ES-I3 (cell line): ENCODE measurements at regions not wholly inside any gene's neighbourhood (a gene's known extent, or its start where the extent isn't known, plus 50 kb on each side); places are given as distances from the start of the nearest gene placed in this dataset.
"Not testable (repeated sequence)": the region's sequence is repeated elsewhere in the genome, so short reads cannot be mapped to it uniquely, and the experiment has no call there.

Source experiments
- H3K36me3 ChIP-seq: 2 replicates; pipeline ENCODE4 v1.6.1; 2013; ENCODE audit warnings: mild to moderate bottlenecking, low read length, control low read depth, moderate library complexity; ENCODE audit not compliant: insufficient read depth
- H3K4me1 ChIP-seq: 2 replicates; pipeline ENCODE4 v1.6.1; 2013; ENCODE audit warnings: mild to moderate bottlenecking, control low read depth, low read length; ENCODE audit not compliant: insufficient read depth
- H3K9ac ChIP-seq: 2 replicates; pipeline ENCODE4 v1.6.1; 2013; ENCODE audit warnings: low read depth, mild to moderate bottlenecking, low read length, moderate library complexity
- H3K9me3 ChIP-seq: 2 replicates; pipeline ENCODE4 v1.6.1; 2013; ENCODE audit warnings: mild to moderate bottlenecking, low read length, moderate library complexity; ENCODE audit not compliant: control insufficient read depth, insufficient read depth

- H3K4me1 ChIP-seq, result no peaks in the 10 kb centered on the region
- no peaks in the 10 kb centered on the region for H3K36me3 ChIP-seq
- no peak overlapping the region for H3K9ac ChIP-seq
- no peaks in the 10 kb centered on the region for H3K9me3 ChIP-seq
Measured at GRCh38 chr16:35102780-35103403, 1643.5 kb downstream of the TP53TG3F start.

DNA sequence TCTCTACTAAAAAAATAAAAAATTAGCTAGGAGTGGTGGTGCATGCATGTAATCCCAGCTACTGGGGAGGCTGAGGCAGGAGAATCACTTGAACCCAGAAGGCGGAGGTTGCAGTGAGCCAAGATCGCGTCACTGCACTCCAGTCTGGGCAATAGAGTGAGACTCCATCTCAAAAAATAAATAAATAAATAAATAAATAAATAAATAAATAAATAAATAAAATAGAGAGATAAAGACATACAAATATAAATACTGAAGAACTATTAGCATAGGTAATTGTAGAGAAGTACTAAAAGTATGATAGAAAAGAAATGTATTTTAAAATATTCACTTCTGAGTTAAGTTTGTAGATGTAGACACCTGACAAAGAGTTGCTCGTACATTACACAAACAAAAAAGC, 1652.4 kb downstream of the TP53TG3F start:
- not testable (repeated sequence) for H3K36me3 ChIP-seq, H3K9me3 ChIP-seq, H3K4me1 ChIP-seq, H3K9ac ChIP-seq

GRCh38 chr16:35131429-35131828, 1672.0 kb downstream of the TP53TG3F start:
- Histone ChIP-seq H3K9me3 (no peaks in the 10 kb centered on the region), H3K4me1 (no peaks in the 10 kb centered on the region; the same call in 1 of the 2 replicates), H3K36me3 (no peaks in the 10 kb centered on the region), H3K9ac (no peak overlapping the region)

- H3K36me3 ChIP-seq, result no peaks in the 10 kb centered on the region
- H3K4me1 ChIP-seq, result no peaks in the 10 kb centered on the region; the same call in 1 of the 2 replicates
- H3K9me3 ChIP-seq, result no peaks in the 10 kb centered on the region
- no peak overlapping the region for H3K9ac ChIP-seq
Measured at GRCh38 chr16:35134471-35134870, 1675.1 kb downstream of the TP53TG3F start.

DNA sequence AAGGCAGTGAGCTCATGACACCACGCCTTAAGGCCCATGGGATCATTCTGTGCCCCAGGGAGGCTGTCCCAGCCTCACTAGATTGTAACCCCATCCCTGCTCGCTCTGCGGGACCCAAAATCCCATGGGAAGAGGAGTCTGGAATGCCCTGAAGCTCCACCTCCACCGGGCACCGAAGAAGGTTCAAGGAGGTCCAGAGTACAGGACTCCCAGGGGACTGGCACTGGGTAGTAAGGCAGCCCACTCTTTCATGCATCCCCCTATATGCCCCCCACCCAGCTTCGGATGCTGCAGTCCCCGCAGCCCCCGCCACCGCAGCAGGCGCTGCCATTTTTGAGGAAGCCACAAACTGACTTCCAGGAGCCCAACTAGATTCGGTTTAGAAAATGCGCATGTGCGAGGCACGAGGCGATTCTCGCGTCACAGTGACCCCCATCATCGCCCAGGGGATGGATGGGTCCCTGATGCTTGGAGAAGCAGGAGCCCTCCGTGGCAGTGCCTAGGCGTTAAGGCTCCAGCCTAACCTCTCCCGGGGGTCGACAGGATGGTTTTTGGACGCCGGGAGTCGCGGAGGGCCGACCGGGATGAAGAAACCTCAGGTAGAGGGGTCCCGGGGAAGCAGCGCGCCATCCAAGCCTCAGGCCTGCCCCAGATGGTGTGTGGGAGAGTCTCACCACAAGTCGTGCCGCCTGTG, 1681.0 kb downstream of the TP53TG3F start:
- H3K9ac ChIP-seq, result no peak overlapping the region
- no peaks in the 10 kb centered on the region; the same call in 1 of the 2 replicates for H3K4me1 ChIP-seq
- no peaks in the 10 kb centered on the region for H3K36me3 ChIP-seq
- no peaks in the 10 kb centered on the region for H3K9me3 ChIP-seq

DNA sequence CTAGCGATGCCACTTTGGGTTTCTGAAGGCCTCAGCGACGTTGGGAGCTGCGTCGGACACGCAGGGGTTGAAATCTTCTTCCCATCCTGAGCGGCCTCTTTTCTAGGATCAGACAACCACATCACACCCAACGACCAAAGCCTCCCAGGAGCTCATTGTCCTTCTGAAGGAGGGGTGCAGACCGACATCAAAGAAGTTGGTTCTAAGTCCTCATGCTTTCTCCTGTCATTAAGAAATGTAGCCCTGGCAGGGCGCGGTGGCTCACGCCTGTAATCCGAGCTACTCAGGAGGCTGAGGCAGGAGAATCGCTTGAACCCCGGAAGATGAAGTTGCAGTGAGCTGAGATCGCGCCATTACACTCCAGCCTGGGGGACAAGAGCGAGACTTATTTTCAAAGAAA, 1681.9 kb downstream of the TP53TG3F start:
- Histone ChIP-seq H3K9me3 (no peaks in the 10 kb centered on the region), H3K9ac (no peak overlapping the region), H3K4me1 (no peaks in the 10 kb centered on the region; the same call in 1 of the 2 replicates), H3K36me3 (no peaks in the 10 kb centered on the region)

DNA sequence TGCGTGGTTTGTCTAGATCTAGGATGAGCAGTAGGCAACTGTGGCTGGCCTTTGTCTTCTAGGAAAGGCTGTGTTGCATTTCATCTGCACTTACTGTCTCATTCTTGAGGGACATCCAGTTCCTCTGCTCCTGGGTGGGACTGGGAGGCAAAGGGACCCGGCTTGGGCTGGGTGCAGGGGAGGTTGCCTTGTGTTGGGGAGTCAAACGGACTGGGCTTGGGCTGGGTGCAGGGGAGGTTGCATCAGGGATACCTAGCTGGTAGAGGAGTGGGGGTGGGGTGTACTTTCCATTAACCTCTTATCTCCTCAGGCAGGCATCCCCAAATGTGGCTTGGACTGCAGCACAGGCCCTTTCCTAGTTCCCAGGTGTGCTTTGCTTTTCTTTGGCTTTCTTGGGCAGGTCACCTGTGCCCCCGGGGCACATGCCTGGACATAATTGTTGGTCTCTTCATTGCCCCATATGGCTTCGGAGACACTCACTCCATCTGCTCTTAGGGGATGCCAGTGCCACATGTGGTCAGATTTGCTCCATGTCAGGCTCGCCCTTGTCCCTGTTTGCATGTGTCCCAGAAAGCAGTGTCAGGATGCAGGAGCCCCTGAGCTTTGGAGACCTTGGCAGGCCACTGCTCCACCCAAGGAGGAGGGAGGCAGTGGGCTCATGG, 1682.9 kb downstream of the TP53TG3F start:
- Histone ChIP-seq H3K9me3 (no peaks in the 10 kb centered on the region), H3K9ac (no peak overlapping the region), H3K36me3 (no peaks in the 10 kb centered on the region), H3K4me1 (no peaks in the 10 kb centered on the region; the same call in 1 of the 2 replicates)

- Histone ChIP-seq H3K4me1 (no peaks in the 10 kb centered on the region; the same call in 1 of the 2 replicates), H3K36me3 (no peaks in the 10 kb centered on the region), H3K9ac (no peak overlapping the region), H3K9me3 (no peaks in the 10 kb centered on the region)
Measured at GRCh38 chr16:35142809-35143192, 1683.4 kb downstream of the TP53TG3F start.

GRCh38 chr16:35144212-35144932, 1685.0 kb downstream of the TP53TG3F start:
- no peaks in the 10 kb centered on the region for H3K4me1 ChIP-seq
- H3K9me3 ChIP-seq, result no peaks in the 10 kb centered on the region
- no peaks in the 10 kb centered on the region for H3K36me3 ChIP-seq
- no peak overlapping the region for H3K9ac ChIP-seq

- Histone ChIP-seq H3K4me1 (no peaks in the 10 kb centered on the region), H3K36me3 (no peaks in the 10 kb centered on the region), H3K9ac (no peak overlapping the region), H3K9me3 (no peaks in the 10 kb centered on the region)
Measured at GRCh38 chr16:35146031-35146710, 1686.8 kb downstream of the TP53TG3F start.

- no peak overlapping the region for H3K9ac ChIP-seq
- H3K36me3 ChIP-seq, result no peaks in the 10 kb centered on the region
- H3K4me1 ChIP-seq, result no peaks in the 10 kb centered on the region
- no peaks in the 10 kb centered on the region for H3K9me3 ChIP-seq
Measured at GRCh38 chr16:35146723-35147458, 1687.5 kb downstream of the TP53TG3F start.

- H3K9me3 ChIP-seq, result no peaks in the 10 kb centered on the region
Measured at GRCh38 chr16:35147556-35148504, 1688.4 kb downstream of the TP53TG3F start.

GRCh38 chr16:35148748-35149147, 1689.3 kb downstream of the TP53TG3F start:
- no peaks in the 10 kb centered on the region for H3K4me1 ChIP-seq
- no peaks in the 10 kb centered on the region for H3K36me3 ChIP-seq
- no peak overlapping the region for H3K9ac ChIP-seq
- H3K9me3 ChIP-seq, result no peaks in the 10 kb centered on the region

More at GRCh38 chr16:35147556-35148504, 1688.4 kb downstream of the TP53TG3F start:
- H3K36me3 ChIP-seq, result no peaks in the 10 kb centered on the region
- H3K4me1 ChIP-seq, result no peaks in the 10 kb centered on the region
- no peak overlapping the region for H3K9ac ChIP-seq
